ENCODE measurements at regions not wholly inside any gene's neighbourhood (a gene's known extent, or its start where the extent isn't known, plus 50 kb on each side); places are given as distances from the start of the nearest gene placed in this dataset.

- TF ChIP-seq CTCF (IDR thresholded peaks at IDR 0.05; ENCODE audit: low read depth, low read length): no peak
- no peak overlapping the region for H3K4me3 ChIP-seq (ENCODE audit: low read depth, low read length)
- in situ Hi-C loops (cut with HindIII; ENCODE audit: low sequenced_read_pairs): no loop called here
- no peak for DNase-seq (ENCODE audit: low read depth, low spot score)
Measured at GRCh38 chr11:92495107-92495793, 270.6 kb downstream of the FAT3 start.

- no peak for TF ChIP-seq CTCF (IDR thresholded peaks at IDR 0.05; ENCODE audit: low read depth, low read length)
- H3K4me3 ChIP-seq (ENCODE audit: low read depth, low read length): no peak overlapping the region
- no peak for DNase-seq (ENCODE audit: low read depth, low spot score)
- in situ Hi-C loops (cut with HindIII; ENCODE audit: low sequenced_read_pairs): no loop called here
Measured at GRCh38 chr11:92500453-92500852, 275.8 kb downstream of the FAT3 start.

GRCh38 chr11:92501066-92501739, 276.6 kb downstream of the FAT3 start:
- DNase-seq (ENCODE audit: low read depth, low spot score): no peak
- no peak for TF ChIP-seq CTCF (IDR thresholded peaks at IDR 0.05; ENCODE audit: low read depth, low read length)
- no peak overlapping the region for H3K4me3 ChIP-seq (ENCODE audit: low read depth, low read length)
- in situ Hi-C loops (cut with HindIII; ENCODE audit: low sequenced_read_pairs): no loop called here

GRCh38 chr11:92504004-92504403, 279.4 kb downstream of the FAT3 start:
- in situ Hi-C loops (cut with HindIII; ENCODE audit: low sequenced_read_pairs): no loop called here
- DNase-seq (ENCODE audit: low read depth, low spot score): no peak

GRCh38 chr11:92504534-92504933, 279.9 kb downstream of the FAT3 start:
- no peak overlapping the region for H3K4me3 ChIP-seq (ENCODE audit: low read depth, low read length)
- DNase-seq (ENCODE audit: low read depth, low spot score): no peak
- in situ Hi-C loops (cut with HindIII; ENCODE audit: low sequenced_read_pairs): no loop called here
- no peak for TF ChIP-seq CTCF (IDR thresholded peaks at IDR 0.05; ENCODE audit: low read depth, low read length)

More at GRCh38 chr11:92504004-92504403, 279.4 kb downstream of the FAT3 start:
- TF ChIP-seq CTCF (IDR thresholded peaks at IDR 0.05; ENCODE audit: low read depth, low read length): no peak
- no peak overlapping the region for H3K4me3 ChIP-seq (ENCODE audit: low read depth, low read length)

GRCh38 chr11:92505689-92506088, 281.1 kb downstream of the FAT3 start:
- no peak for DNase-seq (ENCODE audit: low read depth, low spot score)
- in situ Hi-C loops (cut with HindIII; ENCODE audit: low sequenced_read_pairs): no loop called here
- TF ChIP-seq CTCF (IDR thresholded peaks at IDR 0.05; ENCODE audit: low read depth, low read length): no peak
- no peak overlapping the region for H3K4me3 ChIP-seq (ENCODE audit: low read depth, low read length)

All from astrocyte of the spinal cord (primary cell).